CMK (cell line): ENCODE measurements at regions not wholly inside any gene's neighbourhood (a gene's known extent, or its start where the extent isn't known, plus 50 kb on each side); places are given as distances from the start of the nearest gene placed in this dataset.

ENCODE experiments used
- DNase-seq: peaks from one replicate; pipeline ENCODE4 v3.0.0-alpha.2; 2010; ENCODE audit warnings: low read depth

- no peak for DNase-seq
These were observed 150.1 kb upstream of the BMPER start for GRCh38 chr7:33754933-33755928.

- DNase-seq, result no peak
These were observed 148.3 kb upstream of the BMPER start for GRCh38 chr7:33757050-33757449.

- no peak for DNase-seq
These were observed 147.7 kb upstream of the BMPER start for GRCh38 chr7:33757563-33758165.

- DNase-seq, result no peak
These were observed 145.2 kb upstream of the BMPER start for GRCh38 chr7:33760146-33760545.

- DNase-seq, result peak; percentile 45
These were observed 144.5 kb upstream of the BMPER start for GRCh38 chr7:33760834-33761233.

GRCh38 chr7:33761449-33762080 lies 143.8 kb upstream of the BMPER start:
- no peak for DNase-seq

GRCh38 chr7:33762151-33762910 lies 143.0 kb upstream of the BMPER start:
- no peak for DNase-seq

- DNase-seq, result no peak
These were observed 142.4 kb upstream of the BMPER start for GRCh38 chr7:33762911-33763306.

- no peak for DNase-seq
These were observed 140.4 kb upstream of the BMPER start for GRCh38 chr7:33764752-33765451.

- no peak for DNase-seq
These were observed 138.9 kb upstream of the BMPER start for GRCh38 chr7:33766405-33766804.

- DNase-seq, result no peak
These were observed 135.4 kb upstream of the BMPER start for GRCh38 chr7:33769930-33770329.

GRCh38 chr7:33770576-33770975 lies 134.8 kb upstream of the BMPER start:
- no peak for DNase-seq

- no peak for DNase-seq
These were observed 133.9 kb upstream of the BMPER start for GRCh38 chr7:33771422-33771821.

- no peak for DNase-seq
These were observed 132.3 kb upstream of the BMPER start for GRCh38 chr7:33773053-33773452.

- DNase-seq, result no peak
These were observed 130.4 kb upstream of the BMPER start for GRCh38 chr7:33774762-33775523.

- no peak for DNase-seq
These were observed 129.5 kb upstream of the BMPER start for GRCh38 chr7:33775790-33776189.

GRCh38 chr7:33776788-33777187 lies 128.6 kb upstream of the BMPER start:
- DNase-seq, result no peak

GRCh38 chr7:33778195-33778594 lies 127.1 kb upstream of the BMPER start:
- no peak for DNase-seq

GRCh38 chr7:33779216-33779615 lies 126.1 kb upstream of the BMPER start:
- no peak for DNase-seq

- DNase-seq, result no peak
These were observed 124.2 kb upstream of the BMPER start for GRCh38 chr7:33781167-33781566.

GRCh38 chr7:33781796-33782195 lies 123.5 kb upstream of the BMPER start:
- no peak for DNase-seq
